GM21717 (cell line): ENCODE measurements at regions not wholly inside any gene's neighbourhood (a gene's known extent, or its start where the extent isn't known, plus 50 kb on each side); places are given as distances from the start of the nearest gene placed in this dataset.
"Not testable (repeated sequence)": the region's sequence is repeated elsewhere in the genome, so short reads cannot be mapped to it uniquely, and the experiment has no call there.

Experiments used
- ATAC-seq: cut with Tn5 transposase; IDR thresholded peaks from one replicate; pipeline ENCODE4 v1.9.1; 2021; ENCODE audit warnings: mild to moderate bottlenecking, moderate library complexity; ENCODE audit not compliant: unreplicated experiment

- no peak for ATAC-seq
Measured at GRCh38 chr18:43710135-43710534, 432.8 kb upstream of the SYT4 start.

- no peak for ATAC-seq
Measured at GRCh38 chr18:43714343-43715010, 437.2 kb upstream of the SYT4 start.

DNA sequence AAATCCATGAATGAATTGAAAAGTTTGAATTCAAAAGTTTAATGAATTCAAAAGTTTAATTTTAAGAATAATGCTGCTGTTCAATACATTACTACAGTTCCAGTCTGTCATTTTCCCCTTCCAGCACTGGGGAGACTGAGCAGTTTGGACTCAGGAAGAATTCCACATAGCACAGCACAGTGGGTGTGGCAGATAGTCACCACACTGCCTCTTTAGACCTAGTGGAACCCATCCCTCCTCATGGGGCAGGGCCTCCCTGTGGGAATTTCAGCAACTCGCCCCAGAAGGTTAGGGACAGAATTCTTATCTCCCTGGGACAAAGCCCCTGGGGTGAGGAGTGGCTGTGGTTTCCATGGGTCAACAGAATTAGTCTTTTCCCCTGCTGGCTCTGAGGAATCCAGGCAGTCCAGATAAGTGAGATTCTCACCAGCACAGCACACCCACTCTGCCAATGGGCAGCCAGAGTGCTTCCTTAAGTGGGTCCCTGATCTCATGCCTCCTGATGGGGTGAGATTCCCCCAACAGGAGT lies 442.0 kb upstream of the SYT4 start:
- no peak for ATAC-seq

GRCh38 chr18:43720041-43720440 lies 442.8 kb upstream of the SYT4 start:
- ATAC-seq = no peak

DNA sequence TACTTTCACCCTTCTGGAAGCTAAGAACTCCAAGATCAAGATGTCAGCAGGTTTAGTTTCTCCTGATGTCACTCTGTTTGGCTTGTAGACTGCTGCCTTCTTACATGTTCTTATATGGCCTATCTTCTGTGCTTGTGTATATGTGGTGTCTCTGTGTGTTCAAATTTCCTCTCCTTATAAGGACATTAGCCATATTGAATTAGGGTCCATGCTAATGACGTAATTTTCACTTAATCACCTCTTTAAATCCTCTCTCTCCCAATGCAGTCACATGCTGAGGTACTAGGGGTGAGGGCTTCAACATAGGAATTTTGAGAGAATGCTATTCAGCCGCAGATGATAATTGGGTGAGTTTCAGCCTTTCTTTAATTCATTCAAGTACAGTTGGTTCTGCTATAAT lies 458.3 kb upstream of the SYT4 start:
- no peak for ATAC-seq

DNA sequence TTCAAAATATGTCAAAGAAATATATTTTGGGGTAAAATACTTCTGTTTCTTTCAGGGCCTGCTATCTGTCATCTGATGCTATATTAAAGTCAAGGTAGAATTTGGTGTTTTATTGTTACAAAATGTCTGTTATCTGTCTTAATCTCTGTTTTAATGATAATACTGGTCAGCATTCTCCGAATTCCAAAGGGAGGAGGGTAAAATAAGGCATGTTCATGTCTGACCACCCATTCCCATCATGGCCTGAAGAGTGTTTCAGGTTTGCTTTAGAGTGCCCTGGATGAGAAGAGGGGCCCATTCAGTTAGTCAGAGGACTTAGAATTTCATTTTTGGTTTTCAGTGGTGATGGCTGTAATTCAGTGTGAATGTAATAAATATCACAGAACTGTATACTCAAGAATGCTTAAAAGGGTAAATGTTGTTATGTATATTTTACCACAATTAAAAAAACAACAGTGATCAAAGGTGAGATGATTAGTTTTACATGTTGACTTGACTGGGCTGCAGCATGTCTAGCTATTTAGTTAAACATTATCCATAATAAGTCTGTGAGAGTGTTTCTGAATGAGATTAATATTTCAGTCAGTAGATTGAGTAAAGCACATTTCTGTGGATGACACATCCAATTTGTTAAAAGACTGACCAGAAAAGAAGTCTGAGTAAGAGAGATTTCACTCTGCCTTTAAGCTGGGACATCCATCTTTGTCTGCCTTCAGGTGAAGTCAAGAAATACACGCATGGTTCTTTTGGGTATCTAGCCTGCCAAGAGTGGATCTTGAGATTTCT lies 467.9 kb upstream of the SYT4 start:
- no peak for ATAC-seq

DNA sequence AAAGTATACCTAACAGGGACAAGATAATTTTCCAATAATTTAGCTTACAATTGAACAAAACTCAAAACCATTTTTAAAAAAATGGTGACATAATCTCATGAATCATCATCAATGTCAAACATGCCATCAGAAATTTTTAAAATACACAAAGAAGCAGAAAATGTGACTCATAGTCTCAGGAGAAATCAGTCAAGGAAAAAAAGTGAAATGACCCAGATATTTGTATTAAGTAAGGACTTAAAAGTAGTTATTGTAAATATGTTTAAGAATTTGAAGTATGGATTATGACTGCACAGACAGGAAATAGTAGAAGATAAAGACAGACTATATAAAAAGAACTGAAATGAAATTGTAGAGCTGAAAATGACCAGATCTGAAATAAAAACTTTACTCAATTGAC lies 473.9 kb upstream of the SYT4 start:
- no peak for ATAC-seq

- ATAC-seq = no peak
Measured at GRCh38 chr18:43751835-43752234, 474.5 kb upstream of the SYT4 start.

DNA sequence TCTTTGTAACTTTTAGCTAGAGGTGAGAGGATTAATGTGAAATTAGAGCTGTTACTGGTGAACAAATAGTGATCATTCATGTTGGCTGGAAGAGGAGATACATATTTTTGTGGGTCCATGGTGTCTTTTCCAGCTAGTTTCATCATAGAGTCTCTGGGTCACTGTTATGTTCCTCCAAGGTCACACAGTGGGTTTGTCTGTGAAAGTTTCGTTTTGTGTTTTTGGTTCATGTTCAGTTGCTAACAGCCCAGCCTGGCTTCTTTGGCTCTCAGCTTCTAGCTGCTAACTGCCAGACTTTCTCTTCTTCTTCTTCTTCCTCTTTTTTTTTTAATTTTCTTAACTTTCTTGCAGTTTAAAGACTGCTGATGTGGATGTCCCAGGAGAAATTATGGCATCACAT lies 480.0 kb upstream of the SYT4 start:
- ATAC-seq = no peak

GRCh38 chr18:43758734-43759133 lies 481.4 kb upstream of the SYT4 start:
- ATAC-seq = no peak

DNA sequence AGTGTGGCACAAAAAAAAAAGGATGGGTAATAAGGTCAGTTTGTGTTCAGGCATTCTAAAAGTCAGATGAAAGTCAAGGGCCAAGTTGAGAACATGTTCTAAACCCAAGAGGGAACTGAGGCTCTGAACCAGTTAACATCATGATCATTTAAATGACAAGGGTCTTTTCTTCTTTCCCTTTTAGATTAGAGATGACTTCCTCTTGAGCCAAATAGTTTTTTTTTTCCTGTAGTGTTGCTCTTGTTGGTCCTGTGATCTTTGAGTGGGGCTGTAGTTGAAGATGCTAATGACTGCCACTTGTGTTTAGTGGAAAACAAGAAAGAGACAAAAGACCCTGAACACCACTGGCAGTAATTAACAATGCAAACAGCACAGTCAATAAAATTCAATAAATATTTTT lies 482.7 kb upstream of the SYT4 start:
- no peak for ATAC-seq

GRCh38 chr18:43772907-43773306 lies 495.6 kb upstream of the SYT4 start:
- ATAC-seq = no peak

DNA sequence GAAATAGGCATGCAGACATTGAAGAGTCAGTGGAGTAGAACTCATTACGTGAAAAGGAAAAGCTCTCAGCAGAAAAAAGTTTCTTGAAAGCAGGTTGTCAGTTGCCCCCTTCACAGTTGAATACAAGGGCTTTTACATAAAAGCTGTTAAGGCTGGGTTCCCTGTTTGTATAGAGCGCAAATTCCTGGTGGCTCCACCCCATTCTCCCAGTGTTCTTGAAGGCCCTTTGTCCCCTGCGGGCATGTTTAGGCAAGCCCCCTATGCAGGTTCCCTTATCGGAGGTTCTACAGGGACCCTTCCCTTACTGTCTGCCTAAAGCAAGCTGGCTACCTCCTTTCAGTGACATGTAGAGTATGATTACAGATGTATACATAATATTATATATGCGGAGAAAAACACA lies 497.2 kb upstream of the SYT4 start:
- no peak for ATAC-seq

DNA sequence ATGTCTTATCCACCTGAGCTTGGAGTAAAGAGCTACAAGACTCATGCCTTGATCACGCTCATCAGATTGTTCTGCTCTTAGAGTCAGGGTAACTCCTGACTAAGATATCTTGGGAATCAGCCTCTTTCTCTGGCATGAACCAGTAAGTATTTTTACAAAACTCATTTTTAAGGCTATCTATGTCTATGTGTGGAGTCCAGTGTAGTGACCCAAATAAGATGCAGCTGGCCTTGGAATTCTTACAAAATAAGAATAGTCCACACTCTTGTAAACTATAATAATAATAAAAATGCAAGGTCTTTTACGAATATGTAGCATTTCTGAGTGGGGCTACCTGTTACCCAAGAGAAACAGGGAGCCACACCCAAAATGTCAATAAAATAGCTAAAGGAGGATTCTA lies 498.3 kb upstream of the SYT4 start:
- no peak for ATAC-seq

DNA sequence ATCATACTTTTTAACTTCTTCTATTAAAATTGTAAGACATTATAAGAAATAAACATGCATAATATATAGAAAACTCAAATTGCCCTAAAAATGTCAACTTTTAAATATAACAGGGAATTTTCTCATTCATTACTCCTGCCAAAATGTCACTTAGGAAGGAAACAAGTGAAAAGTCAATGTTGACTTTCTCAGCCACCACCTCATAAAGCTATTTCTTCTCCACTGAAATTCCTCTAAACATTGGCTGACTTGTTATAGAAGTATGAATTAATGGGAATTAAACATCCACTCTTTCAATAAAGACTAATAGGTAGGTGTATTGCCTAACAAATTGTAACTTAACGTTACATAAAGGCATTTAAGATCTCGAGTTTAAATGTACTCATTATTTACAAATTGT lies 499.7 kb upstream of the SYT4 start:
- ATAC-seq = no peak

- no peak for ATAC-seq
Measured at GRCh38 chr18:43777636-43778304, 500.5 kb upstream of the SYT4 start.

GRCh38 chr18:43780782-43781340 lies 503.6 kb upstream of the SYT4 start:
- ATAC-seq = no peak

- no peak for ATAC-seq
Measured at GRCh38 chr18:43785158-43785557, 507.9 kb upstream of the SYT4 start.

GRCh38 chr18:43786893-43787292 lies 509.6 kb upstream of the SYT4 start:
- ATAC-seq = no peak

DNA sequence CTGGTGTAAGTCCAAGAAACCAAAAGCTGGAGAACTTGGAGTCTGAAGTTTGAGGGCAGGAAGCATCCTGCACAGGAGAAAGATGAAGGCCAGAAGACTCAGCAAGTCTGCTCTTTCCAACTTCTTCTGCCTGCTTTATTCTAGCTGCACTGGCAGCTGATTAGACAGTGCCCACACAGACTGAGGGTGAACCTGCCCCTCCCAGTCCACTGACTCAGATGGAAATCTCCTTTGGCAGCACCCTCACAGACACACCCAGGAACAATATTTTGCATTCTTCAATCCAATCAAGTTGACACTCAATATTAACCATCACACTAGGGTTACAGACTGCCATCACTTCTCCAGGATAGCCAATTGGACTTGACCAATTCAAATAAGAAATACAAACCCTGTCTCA lies 510.4 kb upstream of the SYT4 start:
- ATAC-seq = not testable (repeated sequence)

DNA sequence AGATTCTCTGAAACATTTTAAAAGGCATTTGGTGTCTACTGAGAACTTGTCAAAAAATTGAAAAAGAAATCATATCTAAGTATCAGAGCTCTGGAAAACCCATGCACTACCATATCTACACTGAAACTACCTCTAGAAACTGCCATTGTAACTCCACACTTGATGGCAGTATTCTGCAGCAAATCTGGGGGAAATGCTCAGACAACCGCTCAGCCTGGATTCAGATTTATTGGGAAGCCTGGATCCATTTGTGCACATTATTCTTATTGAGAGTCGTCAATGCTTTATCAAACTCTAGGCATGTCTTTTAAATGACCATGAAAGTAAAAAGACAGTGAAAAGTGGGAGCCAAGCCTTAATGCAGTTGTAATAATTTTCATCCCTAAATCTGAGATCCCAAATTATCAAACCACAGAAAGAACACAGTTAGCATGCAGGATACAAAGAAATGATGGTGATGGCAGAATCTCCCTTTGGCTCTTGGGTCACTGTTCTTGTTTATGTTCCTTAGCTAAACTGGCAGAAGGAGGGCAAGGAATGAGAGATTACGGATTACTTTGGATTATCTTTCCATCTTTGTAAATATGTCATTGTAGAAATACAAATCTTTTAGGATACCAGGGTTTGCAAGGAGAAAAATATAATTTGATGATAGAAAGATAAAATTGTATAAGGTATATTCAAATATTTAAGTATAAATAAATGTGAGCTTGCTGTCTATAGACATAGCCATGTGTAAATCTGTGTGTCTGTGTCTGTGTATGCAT lies 512.1 kb upstream of the SYT4 start:
- ATAC-seq = no peak
